ENCODE measurements at regions not wholly inside any gene's neighbourhood (a gene's known extent, or its start where the extent isn't known, plus 50 kb on each side); places are given as distances from the start of the nearest gene placed in this dataset.

GRCh38 chr2:76391678-76392077 lies 681.0 kb upstream of the GCFC2 start:
- DNase-seq (ENCODE audit: low spot score) = no peak
- H3K27ac ChIP-seq (ENCODE audit: poor library complexity, severe bottlenecking) = no peak overlapping the region
- no peaks in the 10 kb centered on the region for H3K36me3 ChIP-seq (ENCODE audit: low read depth)
- no peaks in the 10 kb centered on the region for H3K9me3 ChIP-seq (ENCODE audit: severe bottlenecking)
- no peak for TF ChIP-seq CTCF (IDR thresholded peaks at IDR 0.05; ENCODE audit: poor library complexity, severe bottlenecking)
- no peaks in the 10 kb centered on the region for H3K4me1 ChIP-seq (ENCODE audit: insufficient read depth, poor library complexity, severe bottlenecking)
- ATAC-seq (ENCODE audit: low read depth) = no peak
- no peaks in the 10 kb centered on the region for H3K27me3 ChIP-seq (ENCODE audit: insufficient read depth, poor library complexity, severe bottlenecking)
- no peak overlapping the region for H3K4me3 ChIP-seq (ENCODE audit: severe bottlenecking)

GRCh38 chr2:76387294-76387693 lies 676.6 kb upstream of the GCFC2 start:
- no peak for DNase-seq (ENCODE audit: low spot score)
- ATAC-seq (ENCODE audit: low read depth) = no peak
- H3K9me3 ChIP-seq (ENCODE audit: severe bottlenecking) = no peaks in the 10 kb centered on the region

GRCh38 chr2:76385943-76386342 lies 675.2 kb upstream of the GCFC2 start:
- no peak overlapping the region for H3K27ac ChIP-seq (ENCODE audit: poor library complexity, severe bottlenecking)
- no peaks in the 10 kb centered on the region for H3K36me3 ChIP-seq (ENCODE audit: low read depth)
- H3K9me3 ChIP-seq (ENCODE audit: severe bottlenecking) = no peaks in the 10 kb centered on the region
- no peak overlapping the region for H3K4me3 ChIP-seq (ENCODE audit: severe bottlenecking)
- ATAC-seq (ENCODE audit: low read depth) (no peak), DNase-seq (ENCODE audit: low spot score) (no peak)
- H3K4me1 ChIP-seq (ENCODE audit: insufficient read depth, poor library complexity, severe bottlenecking) = no peaks in the 10 kb centered on the region
- H3K27me3 ChIP-seq (ENCODE audit: insufficient read depth, poor library complexity, severe bottlenecking) = no peaks in the 10 kb centered on the region
- no peak for TF ChIP-seq CTCF (IDR thresholded peaks at IDR 0.05; ENCODE audit: poor library complexity, severe bottlenecking)

More at GRCh38 chr2:76387294-76387693, 676.6 kb upstream of the GCFC2 start:
- H3K27ac ChIP-seq (ENCODE audit: poor library complexity, severe bottlenecking) = no peak overlapping the region
- H3K27me3 ChIP-seq (ENCODE audit: insufficient read depth, poor library complexity, severe bottlenecking) = no peaks in the 10 kb centered on the region
- H3K4me1 ChIP-seq (ENCODE audit: insufficient read depth, poor library complexity, severe bottlenecking) = no peaks in the 10 kb centered on the region
- no peaks in the 10 kb centered on the region for H3K36me3 ChIP-seq (ENCODE audit: low read depth)
- no peak overlapping the region for H3K4me3 ChIP-seq (ENCODE audit: severe bottlenecking)
- TF ChIP-seq CTCF (IDR thresholded peaks at IDR 0.05; ENCODE audit: poor library complexity, severe bottlenecking) = no peak

GRCh38 chr2:76381624-76382023 lies 670.9 kb upstream of the GCFC2 start:
- H3K27me3 ChIP-seq (ENCODE audit: insufficient read depth, poor library complexity, severe bottlenecking) = peaks cover 3% of the 10 kb centered on the region
- no peaks in the 10 kb centered on the region for H3K4me1 ChIP-seq (ENCODE audit: insufficient read depth, poor library complexity, severe bottlenecking)
- ATAC-seq (ENCODE audit: low read depth) (no peak), DNase-seq (ENCODE audit: low spot score) (no peak)
- H3K36me3 ChIP-seq (ENCODE audit: low read depth) = no peaks in the 10 kb centered on the region
- H3K27ac ChIP-seq (ENCODE audit: poor library complexity, severe bottlenecking) = no peak overlapping the region
- no peaks in the 10 kb centered on the region for H3K9me3 ChIP-seq (ENCODE audit: severe bottlenecking)
- H3K4me3 ChIP-seq (ENCODE audit: severe bottlenecking) = no peak overlapping the region
- TF ChIP-seq CTCF (IDR thresholded peaks at IDR 0.05; ENCODE audit: poor library complexity, severe bottlenecking) = no peak

- H3K4me3 ChIP-seq (ENCODE audit: severe bottlenecking) = no peak overlapping the region
- no peaks in the 10 kb centered on the region for H3K9me3 ChIP-seq (ENCODE audit: severe bottlenecking)
- H3K36me3 ChIP-seq (ENCODE audit: low read depth) = no peaks in the 10 kb centered on the region
- TF ChIP-seq CTCF (IDR thresholded peaks at IDR 0.05; ENCODE audit: poor library complexity, severe bottlenecking) = no peak
- no peak overlapping the region for H3K27ac ChIP-seq (ENCODE audit: poor library complexity, severe bottlenecking)
- peaks cover 10% of the 10 kb centered on the region for H3K27me3 ChIP-seq (ENCODE audit: insufficient read depth, poor library complexity, severe bottlenecking)
- ATAC-seq (ENCODE audit: low read depth) (no peak), DNase-seq (ENCODE audit: low spot score) (no peak)
- no peaks in the 10 kb centered on the region for H3K4me1 ChIP-seq (ENCODE audit: insufficient read depth, poor library complexity, severe bottlenecking)
Measured at GRCh38 chr2:76378140-76378539, 667.4 kb upstream of the GCFC2 start.
